Gastroesophageal sphincter (tissue), 3 donors: ENCODE measurements at regions not wholly inside any gene's neighbourhood (a gene's known extent, or its start where the extent isn't known, plus 50 kb on each side); places are given as distances from the start of the nearest gene placed in this dataset.

ENCODE experiments used
- EP300 ChIP-seq: sonication (generic); formaldehyde crosslinking; IDR thresholded peaks from one replicate; pipeline ENCODE4 v1.6.1; 2017; ENCODE audit warnings: antibody characterized with exemption, mild to moderate bottlenecking
- POLR2A ChIP-seq, 2 donors: fragments of 450-650 bp; IDR thresholded peaks; one replicate each; pipeline ENCODE4 v1.6.1; 2017; ENCODE audit warnings: antibody characterized with exemption in 2 of 2, mild to moderate bottlenecking in 2 of 2, moderate library complexity in 1 of 2
- POLR2AphosphoS5 ChIP-seq: sonication (generic); formaldehyde crosslinking; IDR thresholded peaks from one replicate; pipeline ENCODE4 v1.6.1; 2017; ENCODE audit warnings: antibody characterized with exemption
- TF ChIP-seq, protein P1 (sequence below), 4 experiments: fragments of 200-600 bp in 2 of 4; fragments of 450-650 bp in 2 of 4; sonication (generic) in 1 of 4; IDR thresholded peaks; one replicate each; pipeline ENCODE4 v1.5.1; 2017 to 2019; ENCODE audit warnings: antibody characterized with exemption in 4 of 4, mild to moderate bottlenecking in 2 of 4, moderate library complexity in 2 of 4

DNA sequence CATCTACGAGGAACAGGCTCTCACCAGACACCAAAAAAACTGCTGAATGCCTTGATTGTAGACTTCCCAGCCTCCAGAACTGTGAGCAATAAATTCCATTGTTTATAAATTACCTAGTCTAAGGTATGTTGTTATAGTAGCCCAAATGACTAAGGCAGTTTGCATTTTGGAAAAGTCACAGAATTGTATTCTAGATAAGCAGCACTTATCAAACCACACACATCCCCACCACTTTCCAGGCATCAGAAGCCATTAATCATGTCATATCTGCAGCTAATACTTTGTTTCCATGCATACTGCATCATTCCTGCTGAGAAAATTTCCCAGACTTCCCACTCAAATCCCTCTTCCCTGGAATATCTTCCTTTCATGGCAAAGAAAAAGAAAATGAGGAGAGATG, 187.2 kb downstream of the INO80D start:
- TF ChIP-seq, protein P1, sequence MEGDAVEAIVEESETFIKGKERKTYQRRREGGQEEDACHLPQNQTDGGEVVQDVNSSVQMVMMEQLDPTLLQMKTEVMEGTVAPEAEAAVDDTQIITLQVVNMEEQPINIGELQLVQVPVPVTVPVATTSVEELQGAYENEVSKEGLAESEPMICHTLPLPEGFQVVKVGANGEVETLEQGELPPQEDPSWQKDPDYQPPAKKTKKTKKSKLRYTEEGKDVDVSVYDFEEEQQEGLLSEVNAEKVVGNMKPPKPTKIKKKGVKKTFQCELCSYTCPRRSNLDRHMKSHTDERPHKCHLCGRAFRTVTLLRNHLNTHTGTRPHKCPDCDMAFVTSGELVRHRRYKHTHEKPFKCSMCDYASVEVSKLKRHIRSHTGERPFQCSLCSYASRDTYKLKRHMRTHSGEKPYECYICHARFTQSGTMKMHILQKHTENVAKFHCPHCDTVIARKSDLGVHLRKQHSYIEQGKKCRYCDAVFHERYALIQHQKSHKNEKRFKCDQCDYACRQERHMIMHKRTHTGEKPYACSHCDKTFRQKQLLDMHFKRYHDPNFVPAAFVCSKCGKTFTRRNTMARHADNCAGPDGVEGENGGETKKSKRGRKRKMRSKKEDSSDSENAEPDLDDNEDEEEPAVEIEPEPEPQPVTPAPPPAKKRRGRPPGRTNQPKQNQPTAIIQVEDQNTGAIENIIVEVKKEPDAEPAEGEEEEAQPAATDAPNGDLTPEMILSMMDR (IDR thresholded peaks at IDR 0.05) = no peak
- TF ChIP-seq POLR2A (IDR thresholded peaks at IDR 0.05) (no peak), POLR2AphosphoS5 (no peak), EP300 (no peak)
